ENCODE measurements at regions not wholly inside any gene's neighbourhood (a gene's known extent, or its start where the extent isn't known, plus 50 kb on each side); places are given as distances from the start of the nearest gene placed in this dataset.

- H3K9ac ChIP-seq (ENCODE audit: low read depth in 1 of 2, low read length in 2 of 2): no peak overlapping the region
- no peaks in the 10 kb centered on the region for H3K9me3 ChIP-seq (ENCODE audit: control insufficient read depth in 2 of 2, low read length in 2 of 2)
- H3K36me3 ChIP-seq (ENCODE audit: control insufficient read depth in 2 of 2, insufficient read depth in 2 of 2, low read length in 2 of 2): no peaks in the 10 kb centered on the region
- no peak overlapping the region for H3K4me3 ChIP-seq (ENCODE audit: low read length in 2 of 2)
- H3K27me3 ChIP-seq (ENCODE audit: control insufficient read depth in 2 of 2, insufficient read depth in 2 of 2, low read length in 2 of 2): no peaks in the 10 kb centered on the region
- no peak overlapping the region for H3K27ac ChIP-seq (ENCODE audit: low read depth in 2 of 2, low read length in 2 of 2)
- no peaks in the 10 kb centered on the region for H3K4me1 ChIP-seq (ENCODE audit: control insufficient read depth in 2 of 2, insufficient read depth in 2 of 2, low read length in 2 of 2)
Observed at GRCh38 chr3:105246536-105246935, 120.2 kb upstream of the ALCAM start.

DNA sequence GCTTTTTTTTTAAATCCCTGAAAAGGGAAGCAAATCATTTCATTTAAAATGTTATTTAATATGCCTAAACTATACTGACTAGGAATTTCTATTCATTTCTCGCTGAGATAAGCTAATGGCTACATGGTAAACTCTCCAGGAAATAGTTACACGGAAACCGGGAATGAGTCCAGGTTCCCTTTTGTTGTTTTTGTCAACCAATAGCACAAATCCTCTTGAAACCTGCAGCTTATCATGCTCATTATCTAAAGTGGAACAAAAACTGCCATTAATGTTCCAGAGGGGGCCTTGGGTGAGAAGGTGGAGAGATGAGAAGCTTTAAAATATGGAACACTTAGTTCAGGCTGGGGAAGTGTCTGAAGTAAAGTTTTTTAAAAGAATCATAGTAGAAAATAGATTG is 113.5 kb upstream of the ALCAM start:
- H3K27ac ChIP-seq (ENCODE audit: low read depth in 2 of 2, low read length in 2 of 2): no peak overlapping the region
- no peaks in the 10 kb centered on the region for H3K4me1 ChIP-seq (ENCODE audit: control insufficient read depth in 2 of 2, insufficient read depth in 2 of 2, low read length in 2 of 2)
- no peaks in the 10 kb centered on the region for H3K27me3 ChIP-seq (ENCODE audit: control insufficient read depth in 2 of 2, insufficient read depth in 2 of 2, low read length in 2 of 2)
- no peaks in the 10 kb centered on the region for H3K36me3 ChIP-seq (ENCODE audit: control insufficient read depth in 2 of 2, insufficient read depth in 2 of 2, low read length in 2 of 2)
- H3K4me3 ChIP-seq (ENCODE audit: low read length in 2 of 2): no peak overlapping the region
- no peak overlapping the region for H3K9ac ChIP-seq (ENCODE audit: low read depth in 1 of 2, low read length in 2 of 2)
- H3K9me3 ChIP-seq (ENCODE audit: control insufficient read depth in 2 of 2, low read length in 2 of 2): no peaks in the 10 kb centered on the region

- Histone ChIP-seq H3K27me3 (ENCODE audit: control insufficient read depth in 2 of 2, insufficient read depth in 2 of 2, low read length in 2 of 2) (no peaks in the 10 kb centered on the region), H3K36me3 (ENCODE audit: control insufficient read depth in 2 of 2, insufficient read depth in 2 of 2, low read length in 2 of 2) (no peaks in the 10 kb centered on the region), H3K4me1 (ENCODE audit: control insufficient read depth in 2 of 2, insufficient read depth in 2 of 2, low read length in 2 of 2) (no peaks in the 10 kb centered on the region), H3K9ac (ENCODE audit: low read depth in 1 of 2, low read length in 2 of 2) (no peak overlapping the region), H3K4me3 (ENCODE audit: low read length in 2 of 2) (no peak overlapping the region), H3K9me3 (ENCODE audit: control insufficient read depth in 2 of 2, low read length in 2 of 2) (no peaks in the 10 kb centered on the region), H3K27ac (ENCODE audit: low read depth in 2 of 2, low read length in 2 of 2) (no peak overlapping the region)
Observed at GRCh38 chr3:105254154-105254553, 112.6 kb upstream of the ALCAM start.

DNA sequence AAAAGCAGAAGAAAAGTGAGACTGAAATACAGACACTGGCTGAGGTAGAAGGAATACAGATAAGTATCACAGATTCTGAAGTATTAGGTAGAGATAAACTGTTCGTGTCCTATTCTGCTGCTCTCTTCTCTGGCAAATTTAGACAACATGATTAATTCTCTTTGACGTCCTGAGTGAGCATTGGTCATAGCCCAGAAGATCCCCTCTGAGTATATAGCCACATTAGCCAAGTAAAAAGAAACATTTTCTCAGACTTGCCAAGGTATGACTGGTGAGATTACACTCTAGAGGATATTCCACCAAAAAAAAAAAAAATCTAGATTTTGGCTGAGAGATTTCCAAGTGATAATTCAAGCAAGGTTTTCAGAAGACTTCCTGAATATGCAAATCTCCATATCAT is 111.4 kb upstream of the ALCAM start:
- Histone ChIP-seq H3K36me3 (ENCODE audit: control insufficient read depth in 2 of 2, insufficient read depth in 2 of 2, low read length in 2 of 2) (no peaks in the 10 kb centered on the region), H3K4me1 (ENCODE audit: control insufficient read depth in 2 of 2, insufficient read depth in 2 of 2, low read length in 2 of 2) (no peaks in the 10 kb centered on the region), H3K27me3 (ENCODE audit: control insufficient read depth in 2 of 2, insufficient read depth in 2 of 2, low read length in 2 of 2) (no peaks in the 10 kb centered on the region), H3K4me3 (ENCODE audit: low read length in 2 of 2) (no peak overlapping the region), H3K9me3 (ENCODE audit: control insufficient read depth in 2 of 2, low read length in 2 of 2) (no peaks in the 10 kb centered on the region), H3K9ac (ENCODE audit: low read depth in 1 of 2, low read length in 2 of 2) (no peak overlapping the region), H3K27ac (ENCODE audit: low read depth in 2 of 2, low read length in 2 of 2) (no peak overlapping the region)

GRCh38 chr3:105259496-105259895 is 107.2 kb upstream of the ALCAM start:
- Histone ChIP-seq H3K4me1 (ENCODE audit: control insufficient read depth in 2 of 2, insufficient read depth in 2 of 2, low read length in 2 of 2) (no peaks in the 10 kb centered on the region), H3K27me3 (ENCODE audit: control insufficient read depth in 2 of 2, insufficient read depth in 2 of 2, low read length in 2 of 2) (no peaks in the 10 kb centered on the region), H3K9ac (ENCODE audit: low read depth in 1 of 2, low read length in 2 of 2) (no peak overlapping the region), H3K4me3 (ENCODE audit: low read length in 2 of 2) (no peak overlapping the region), H3K27ac (ENCODE audit: low read depth in 2 of 2, low read length in 2 of 2) (no peak overlapping the region), H3K36me3 (ENCODE audit: control insufficient read depth in 2 of 2, insufficient read depth in 2 of 2, low read length in 2 of 2) (no peaks in the 10 kb centered on the region), H3K9me3 (ENCODE audit: control insufficient read depth in 2 of 2, low read length in 2 of 2) (no peaks in the 10 kb centered on the region)

GRCh38 chr3:105260385-105260784 is 106.3 kb upstream of the ALCAM start:
- H3K9ac ChIP-seq (ENCODE audit: low read depth in 1 of 2, low read length in 2 of 2): no peak overlapping the region
- no peak overlapping the region for H3K4me3 ChIP-seq (ENCODE audit: low read length in 2 of 2)
- H3K4me1 ChIP-seq (ENCODE audit: control insufficient read depth in 2 of 2, insufficient read depth in 2 of 2, low read length in 2 of 2): no peaks in the 10 kb centered on the region
- no peaks in the 10 kb centered on the region for H3K9me3 ChIP-seq (ENCODE audit: control insufficient read depth in 2 of 2, low read length in 2 of 2)
- no peaks in the 10 kb centered on the region for H3K27me3 ChIP-seq (ENCODE audit: control insufficient read depth in 2 of 2, insufficient read depth in 2 of 2, low read length in 2 of 2)
- H3K27ac ChIP-seq (ENCODE audit: low read depth in 2 of 2, low read length in 2 of 2): no peak overlapping the region
- no peaks in the 10 kb centered on the region for H3K36me3 ChIP-seq (ENCODE audit: control insufficient read depth in 2 of 2, insufficient read depth in 2 of 2, low read length in 2 of 2)

GRCh38 chr3:105274536-105274935 is 92.2 kb upstream of the ALCAM start:
- no peak overlapping the region for H3K4me3 ChIP-seq (ENCODE audit: low read length in 2 of 2)
- no peak overlapping the region for H3K27ac ChIP-seq (ENCODE audit: low read depth in 2 of 2, low read length in 2 of 2)
- no peaks in the 10 kb centered on the region for H3K4me1 ChIP-seq (ENCODE audit: control insufficient read depth in 2 of 2, insufficient read depth in 2 of 2, low read length in 2 of 2)
- no peaks in the 10 kb centered on the region for H3K9me3 ChIP-seq (ENCODE audit: control insufficient read depth in 2 of 2, low read length in 2 of 2)
- H3K9ac ChIP-seq (ENCODE audit: low read depth in 1 of 2, low read length in 2 of 2): no peak overlapping the region
- H3K27me3 ChIP-seq (ENCODE audit: control insufficient read depth in 2 of 2, insufficient read depth in 2 of 2, low read length in 2 of 2): no peaks in the 10 kb centered on the region
- H3K36me3 ChIP-seq (ENCODE audit: control insufficient read depth in 2 of 2, insufficient read depth in 2 of 2, low read length in 2 of 2): no peaks in the 10 kb centered on the region

- no peak overlapping the region for H3K9ac ChIP-seq (ENCODE audit: low read depth in 1 of 2, low read length in 2 of 2)
- H3K9me3 ChIP-seq (ENCODE audit: control insufficient read depth in 2 of 2, low read length in 2 of 2): no peaks in the 10 kb centered on the region
- H3K36me3 ChIP-seq (ENCODE audit: control insufficient read depth in 2 of 2, insufficient read depth in 2 of 2, low read length in 2 of 2): no peaks in the 10 kb centered on the region
- no peaks in the 10 kb centered on the region for H3K27me3 ChIP-seq (ENCODE audit: control insufficient read depth in 2 of 2, insufficient read depth in 2 of 2, low read length in 2 of 2)
- no peak overlapping the region for H3K27ac ChIP-seq (ENCODE audit: low read depth in 2 of 2, low read length in 2 of 2)
- no peak overlapping the region for H3K4me3 ChIP-seq (ENCODE audit: low read length in 2 of 2)
- no peaks in the 10 kb centered on the region for H3K4me1 ChIP-seq (ENCODE audit: control insufficient read depth in 2 of 2, insufficient read depth in 2 of 2, low read length in 2 of 2)
Observed at GRCh38 chr3:105274958-105275357, 91.8 kb upstream of the ALCAM start.

DNA sequence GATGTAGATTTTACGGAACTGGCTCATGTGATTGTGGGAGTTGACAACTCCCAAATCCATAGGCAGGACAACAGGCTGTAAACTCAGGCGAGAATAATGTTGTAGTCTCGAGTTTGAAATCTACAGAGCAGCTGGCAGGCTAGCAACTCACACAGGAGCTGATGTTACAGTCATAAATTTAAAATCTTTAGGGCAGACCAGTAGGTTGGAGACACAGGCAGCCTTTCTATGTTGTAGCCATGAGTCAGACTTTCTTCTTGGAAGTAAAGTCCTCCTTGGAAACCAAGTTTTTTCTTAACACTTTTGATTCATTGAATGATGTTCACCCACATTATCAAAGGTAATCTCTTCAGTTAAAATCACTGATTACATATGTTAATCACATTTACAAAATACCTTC is 89.1 kb upstream of the ALCAM start:
- H3K9ac ChIP-seq (ENCODE audit: low read depth in 1 of 2, low read length in 2 of 2): no peak overlapping the region
- no peak overlapping the region for H3K27ac ChIP-seq (ENCODE audit: low read depth in 2 of 2, low read length in 2 of 2)
- H3K4me3 ChIP-seq (ENCODE audit: low read length in 2 of 2): no peak overlapping the region
- H3K36me3 ChIP-seq (ENCODE audit: control insufficient read depth in 2 of 2, insufficient read depth in 2 of 2, low read length in 2 of 2): no peaks in the 10 kb centered on the region
- H3K4me1 ChIP-seq (ENCODE audit: control insufficient read depth in 2 of 2, insufficient read depth in 2 of 2, low read length in 2 of 2): no peaks in the 10 kb centered on the region
- H3K27me3 ChIP-seq (ENCODE audit: control insufficient read depth in 2 of 2, insufficient read depth in 2 of 2, low read length in 2 of 2): no peaks in the 10 kb centered on the region
- no peaks in the 10 kb centered on the region for H3K9me3 ChIP-seq (ENCODE audit: control insufficient read depth in 2 of 2, low read length in 2 of 2)

- Histone ChIP-seq H3K4me1 (ENCODE audit: control insufficient read depth in 2 of 2, insufficient read depth in 2 of 2, low read length in 2 of 2) (no peaks in the 10 kb centered on the region), H3K9ac (ENCODE audit: low read depth in 1 of 2, low read length in 2 of 2) (no peak overlapping the region), H3K36me3 (ENCODE audit: control insufficient read depth in 2 of 2, insufficient read depth in 2 of 2, low read length in 2 of 2) (no peaks in the 10 kb centered on the region), H3K4me3 (ENCODE audit: low read length in 2 of 2) (no peak overlapping the region), H3K27me3 (ENCODE audit: control insufficient read depth in 2 of 2, insufficient read depth in 2 of 2, low read length in 2 of 2) (no peaks in the 10 kb centered on the region), H3K27ac (ENCODE audit: low read depth in 2 of 2, low read length in 2 of 2) (no peak overlapping the region), H3K9me3 (ENCODE audit: control insufficient read depth in 2 of 2, low read length in 2 of 2) (no peaks in the 10 kb centered on the region)
Observed at GRCh38 chr3:105278688-105279087, 88.0 kb upstream of the ALCAM start.

GRCh38 chr3:105281989-105282388 is 84.7 kb upstream of the ALCAM start:
- no peak overlapping the region for H3K4me3 ChIP-seq (ENCODE audit: low read length in 2 of 2)
- H3K9ac ChIP-seq (ENCODE audit: low read depth in 1 of 2, low read length in 2 of 2): no peak overlapping the region
- no peaks in the 10 kb centered on the region for H3K9me3 ChIP-seq (ENCODE audit: control insufficient read depth in 2 of 2, low read length in 2 of 2)
- H3K27me3 ChIP-seq (ENCODE audit: control insufficient read depth in 2 of 2, insufficient read depth in 2 of 2, low read length in 2 of 2): no peaks in the 10 kb centered on the region
- H3K4me1 ChIP-seq (ENCODE audit: control insufficient read depth in 2 of 2, insufficient read depth in 2 of 2, low read length in 2 of 2): no peaks in the 10 kb centered on the region
- no peak overlapping the region for H3K27ac ChIP-seq (ENCODE audit: low read depth in 2 of 2, low read length in 2 of 2)
- H3K36me3 ChIP-seq (ENCODE audit: control insufficient read depth in 2 of 2, insufficient read depth in 2 of 2, low read length in 2 of 2): no peaks in the 10 kb centered on the region
